HAP-1 (cell line): ENCODE measurements at regions not wholly inside any gene's neighbourhood (a gene's known extent, or its start where the extent isn't known, plus 50 kb on each side); places are given as distances from the start of the nearest gene placed in this dataset.
A peak's percentile ranks its signal among the peaks of the same experiment; 100 is the strongest.
"Not testable (repeated sequence)": the region's sequence is repeated elsewhere in the genome, so short reads cannot be mapped to it uniquely, and the experiment has no call there.

Experiments
- DNase-seq, 2 experiments: peaks; one replicate each; pipeline ENCODE4 v3.0.0-alpha.2; 2016 to 2020; ENCODE audit warnings: low spot score in 2 of 2
- H3K27me3 ChIP-seq: fragments of 250-450 bp; sonication (Bioruptor Pico); 2 replicates; pipeline ENCODE4 v1.5.1; 2020; ENCODE audit warnings: low read depth, mild to moderate bottlenecking, moderate library complexity
- H3K36me3 ChIP-seq: fragments of 250-450 bp; sonication (Bioruptor Pico); replicated peaks from 2 replicates; pipeline ENCODE4 v1.5.1; 2020; ENCODE audit warnings: mild to moderate bottlenecking
- H3K4me1 ChIP-seq: fragments of 250-450 bp; sonication (Bioruptor Pico); 2 replicates; pipeline ENCODE4 v1.5.1; 2020; ENCODE audit warnings: mild to moderate bottlenecking
- H3K4me3 ChIP-seq: fragments of 250-450 bp; sonication (Bioruptor Pico); 2 replicates; pipeline ENCODE4 v1.5.1; 2020; ENCODE audit warnings: mild to moderate bottlenecking, moderate library complexity
- H3K9me3 ChIP-seq: fragments of 250-450 bp; sonication (Bioruptor Pico); 2 replicates; pipeline ENCODE4 v1.5.1; 2020; ENCODE audit warnings: mild to moderate bottlenecking, moderate library complexity
- in situ Hi-C: fragments of 300-500 bp; cut with MboI; formaldehyde crosslinking; loops from 3 replicates; pipeline ENCODE4 v1.14.3; 2020; ENCODE audit warnings: low sequenced_read_pairs, inconsistent platforms, mixed read lengths

DNA sequence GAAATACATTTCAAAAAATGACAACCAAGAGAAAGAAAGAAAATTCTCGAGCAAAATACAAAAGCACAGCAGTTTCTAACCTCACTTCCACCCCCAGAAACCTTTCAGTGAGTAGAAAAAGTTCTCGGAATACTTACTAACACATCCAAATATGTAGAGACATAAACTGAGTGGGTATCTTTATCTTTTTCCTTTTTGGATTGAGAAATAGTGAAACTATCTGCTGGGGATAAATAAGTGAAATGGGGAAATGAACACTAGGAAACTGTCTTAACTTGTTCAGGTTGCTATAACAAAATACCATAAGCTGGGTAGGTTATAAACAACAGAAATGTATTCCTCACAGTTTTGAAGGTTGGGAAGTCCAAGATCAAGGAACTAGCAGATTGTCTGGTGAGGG is 72.0 kb downstream of the VCAM1 start:
- Histone ChIP-seq H3K36me3 (no peaks in the 10 kb centered on the region), H3K9me3 (no peaks in the 10 kb centered on the region), H3K4me1 (peaks cover 37% of the 10 kb centered on the region), H3K4me3 (no peak overlapping the region), H3K27me3 (no peaks in the 10 kb centered on the region)
- no peak for DNase-seq
- in situ Hi-C loops: no loop called here

DNA sequence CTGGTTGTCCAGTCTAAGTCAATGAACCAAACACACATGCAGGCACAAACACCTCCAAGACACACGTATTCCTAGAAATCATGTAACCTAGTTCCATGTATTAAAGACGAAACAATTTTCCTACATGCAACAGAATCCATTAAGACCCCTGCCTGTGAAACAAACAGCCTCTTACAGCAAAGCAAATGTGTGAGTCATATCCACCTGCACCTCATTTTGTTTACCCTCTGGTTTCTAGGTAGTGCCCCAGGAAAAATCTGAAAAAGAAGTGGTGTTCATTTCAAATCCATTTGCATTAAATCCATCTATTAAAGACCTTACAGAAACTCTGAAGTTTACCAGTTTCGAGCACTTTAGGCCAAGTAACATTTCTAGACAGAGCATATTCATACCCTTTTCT is 74.1 kb downstream of the VCAM1 start:
- in situ Hi-C loops: no loop called here
- no peaks in the 10 kb centered on the region for H3K36me3 ChIP-seq
- peaks cover 28% of the 10 kb centered on the region for H3K4me1 ChIP-seq
- no peak for DNase-seq
- H3K9me3 ChIP-seq: no peaks in the 10 kb centered on the region
- H3K27me3 ChIP-seq: no peaks in the 10 kb centered on the region
- H3K4me3 ChIP-seq: no peak overlapping the region

- no peaks in the 10 kb centered on the region for H3K9me3 ChIP-seq
- H3K4me3 ChIP-seq: no peak overlapping the region
- no peak for DNase-seq
- no peaks in the 10 kb centered on the region for H3K27me3 ChIP-seq
- H3K4me1 ChIP-seq: peaks cover 29% of the 10 kb centered on the region
- in situ Hi-C loops: no loop called here
- no peaks in the 10 kb centered on the region for H3K36me3 ChIP-seq
Observed at GRCh38 chr1:100794748-100795645, 75.5 kb downstream of the VCAM1 start.

GRCh38 chr1:100795646-100795985 is 76.1 kb downstream of the VCAM1 start:
- Histone ChIP-seq H3K4me3 (no peak overlapping the region), H3K27me3 (no peaks in the 10 kb centered on the region), H3K36me3 (no peaks in the 10 kb centered on the region), H3K4me1 (peaks cover 31% of the 10 kb centered on the region), H3K9me3 (no peaks in the 10 kb centered on the region)
- in situ Hi-C loops: no loop called here
- no peak for DNase-seq

- H3K4me1 ChIP-seq: peaks cover 31% of the 10 kb centered on the region
- in situ Hi-C loops: no loop called here
- H3K36me3 ChIP-seq: no peaks in the 10 kb centered on the region
- H3K9me3 ChIP-seq: peaks cover under 1% of the 10 kb centered on the region; the same call in 1 of the 2 replicates
- no peaks in the 10 kb centered on the region for H3K27me3 ChIP-seq
- no peak overlapping the region for H3K4me3 ChIP-seq
- DNase-seq: peak; percentile 54 to 72
Observed at GRCh38 chr1:100796046-100796445, 76.5 kb downstream of the VCAM1 start.

DNA sequence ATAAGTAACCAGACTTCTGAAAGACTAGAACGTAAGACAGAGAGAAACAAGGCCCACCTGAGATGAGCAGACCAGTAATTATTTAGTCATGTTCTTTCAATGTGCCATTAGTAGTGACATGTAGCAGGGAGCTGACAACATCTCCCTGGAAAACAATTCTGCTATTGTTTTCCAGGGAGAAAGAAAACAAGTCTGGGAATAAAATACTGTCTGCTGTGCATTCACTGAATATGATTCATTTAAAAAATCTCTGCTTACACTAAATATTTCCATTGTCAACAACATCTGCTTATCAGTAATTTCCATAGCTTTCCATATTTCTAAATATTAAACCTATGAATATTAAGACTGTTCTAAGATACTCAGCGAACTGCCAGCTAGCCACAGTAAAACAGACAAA is 80.0 kb downstream of the VCAM1 start:
- H3K4me3 ChIP-seq: no peak overlapping the region
- no peak for DNase-seq
- peaks cover 24% of the 10 kb centered on the region for H3K4me1 ChIP-seq
- H3K9me3 ChIP-seq: peaks cover 5% of the 10 kb centered on the region
- in situ Hi-C loops: no loop called here
- no peaks in the 10 kb centered on the region for H3K36me3 ChIP-seq
- no peaks in the 10 kb centered on the region for H3K27me3 ChIP-seq

DNA sequence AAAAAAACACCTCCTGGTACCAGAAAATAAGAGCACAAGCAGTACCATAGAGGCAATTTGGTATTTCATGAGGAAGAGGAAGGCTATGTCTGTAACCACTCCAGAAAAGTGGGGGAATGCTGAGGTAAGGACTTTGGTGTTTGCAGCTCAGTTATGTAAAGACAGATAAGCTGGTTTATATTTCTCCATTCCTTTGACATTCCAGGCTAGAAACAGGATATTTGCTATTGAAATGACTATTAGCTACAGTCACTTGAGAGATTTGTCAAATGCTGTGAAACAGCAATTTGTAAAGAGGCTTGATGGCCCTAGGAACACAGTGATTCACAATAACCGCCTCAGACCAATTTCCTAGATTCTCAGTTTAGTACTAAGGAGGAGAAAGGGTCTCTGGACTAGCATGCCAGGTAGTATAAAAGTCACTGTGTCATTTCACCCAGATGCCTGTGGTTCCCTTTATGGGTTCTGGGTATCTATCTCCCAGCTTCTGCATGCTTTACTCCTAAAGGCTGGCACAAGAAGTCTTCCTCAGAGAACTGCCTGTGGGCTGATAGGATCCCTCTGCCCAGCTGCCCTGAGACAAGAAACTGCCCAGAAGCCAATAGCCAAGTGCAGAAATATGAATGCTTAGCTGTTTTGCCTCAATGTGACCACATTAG is 80.5 kb downstream of the VCAM1 start:
- H3K36me3 ChIP-seq: no peaks in the 10 kb centered on the region
- peaks cover 5% of the 10 kb centered on the region for H3K9me3 ChIP-seq
- H3K27me3 ChIP-seq: no peaks in the 10 kb centered on the region
- H3K4me1 ChIP-seq: peaks cover 20% of the 10 kb centered on the region
- no peak overlapping the region for H3K4me3 ChIP-seq
- no peak for DNase-seq
- in situ Hi-C loops: no loop called here

DNA sequence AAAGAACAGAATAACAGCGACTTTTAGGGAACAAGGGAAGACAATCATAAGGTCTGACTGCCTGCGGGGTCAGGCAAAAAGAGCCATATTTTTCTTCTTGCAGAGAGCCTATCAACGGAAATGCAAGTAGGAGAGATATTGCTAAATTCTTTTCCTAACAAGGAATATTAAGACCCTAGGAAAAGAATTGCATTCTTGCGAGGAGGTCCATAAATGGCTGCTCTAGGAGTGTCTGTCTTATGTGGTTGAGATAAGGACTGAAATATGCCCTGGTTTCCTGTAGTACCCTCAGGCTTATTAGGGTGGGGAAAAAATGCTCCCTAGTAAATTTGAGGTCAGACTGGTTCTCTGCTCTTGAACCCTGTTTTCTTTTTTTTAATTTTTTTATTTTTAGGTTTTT is 81.7 kb downstream of the VCAM1 start:
- DNase-seq, H3K4me3 ChIP-seq, H3K4me1 ChIP-seq, in situ Hi-C loops, H3K27me3 ChIP-seq, H3K9me3 ChIP-seq, H3K36me3 ChIP-seq: not testable (repeated sequence)

DNA sequence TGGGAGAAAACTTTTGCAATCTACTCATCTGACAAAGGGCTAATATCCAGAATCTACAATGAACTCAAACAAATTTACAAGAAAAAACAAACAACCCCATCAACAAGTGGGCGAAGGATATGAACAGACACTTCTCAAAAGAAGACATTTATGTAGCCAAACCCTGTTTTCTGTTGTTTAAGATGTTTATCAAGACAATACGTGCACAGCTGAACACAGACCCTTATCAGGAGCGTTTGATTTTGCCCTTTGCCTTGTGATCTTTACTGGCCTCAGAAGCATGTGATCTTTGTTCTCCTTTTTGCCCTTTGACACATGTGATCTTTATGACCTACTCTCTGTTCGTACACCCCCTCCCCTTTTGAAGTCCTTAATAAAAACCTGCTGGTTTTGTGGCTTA is 83.7 kb downstream of the VCAM1 start:
- H3K27me3 ChIP-seq, H3K36me3 ChIP-seq, DNase-seq, H3K4me3 ChIP-seq, H3K9me3 ChIP-seq, H3K4me1 ChIP-seq, in situ Hi-C loops: not testable (repeated sequence)

DNA sequence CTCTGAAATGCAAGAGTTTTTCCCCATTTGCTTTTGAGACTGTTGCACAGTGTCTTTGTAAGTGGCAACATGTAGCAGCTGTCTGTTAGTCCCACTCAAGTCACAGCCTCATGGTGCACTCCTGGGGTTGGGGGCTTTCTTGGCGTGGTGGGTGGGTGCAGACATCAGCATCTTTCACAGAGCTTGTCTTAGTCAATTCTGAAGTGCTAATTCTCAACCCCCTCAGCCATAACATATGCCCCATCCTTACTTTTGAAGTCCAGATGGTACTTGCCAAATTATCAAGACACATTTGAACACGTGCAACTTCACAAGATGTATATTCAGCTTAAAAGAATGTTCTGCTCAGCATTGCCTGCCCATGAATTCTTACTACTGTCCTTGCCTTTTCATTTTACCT is 87.1 kb downstream of the VCAM1 start:
- in situ Hi-C loops: no loop called here

DNA sequence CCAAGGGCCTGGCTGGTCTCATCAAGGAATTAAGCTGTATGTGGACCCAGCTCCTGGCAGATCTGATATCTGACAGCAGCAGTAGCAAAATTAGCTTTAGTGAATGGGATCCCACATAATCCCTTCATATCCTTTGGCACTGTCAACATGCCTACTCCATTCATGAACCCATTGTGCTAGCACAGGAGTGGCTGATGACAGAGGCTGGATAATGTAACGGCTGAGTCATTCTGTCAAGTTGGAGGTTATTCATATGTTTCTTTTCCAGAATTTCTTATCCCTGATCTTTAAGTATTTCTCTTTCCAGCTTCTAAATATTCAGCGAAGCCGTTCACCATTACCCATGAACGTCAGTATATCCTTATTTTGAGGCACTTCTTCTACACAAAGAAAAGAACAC is 84.3 kb downstream of the EXTL2 start:
- peak; percentile 26 to 28 for DNase-seq
- H3K4me1 ChIP-seq: peaks cover 8% of the 10 kb centered on the region
- in situ Hi-C loops: no loop called here
- no peaks in the 10 kb centered on the region for H3K27me3 ChIP-seq
- H3K9me3 ChIP-seq: no peaks in the 10 kb centered on the region
- H3K36me3 ChIP-seq: no peaks in the 10 kb centered on the region
- H3K4me3 ChIP-seq: no peak overlapping the region

More for the DNA sequence above, 87.1 kb downstream of the VCAM1 start:
- Histone ChIP-seq H3K27me3 (no peaks in the 10 kb centered on the region), H3K36me3 (no peaks in the 10 kb centered on the region), H3K9me3 (peaks cover 3% of the 10 kb centered on the region; the same call in 1 of the 2 replicates), H3K4me1 (peaks cover 8% of the 10 kb centered on the region), H3K4me3 (no peak overlapping the region)
- DNase-seq: no peak

DNA sequence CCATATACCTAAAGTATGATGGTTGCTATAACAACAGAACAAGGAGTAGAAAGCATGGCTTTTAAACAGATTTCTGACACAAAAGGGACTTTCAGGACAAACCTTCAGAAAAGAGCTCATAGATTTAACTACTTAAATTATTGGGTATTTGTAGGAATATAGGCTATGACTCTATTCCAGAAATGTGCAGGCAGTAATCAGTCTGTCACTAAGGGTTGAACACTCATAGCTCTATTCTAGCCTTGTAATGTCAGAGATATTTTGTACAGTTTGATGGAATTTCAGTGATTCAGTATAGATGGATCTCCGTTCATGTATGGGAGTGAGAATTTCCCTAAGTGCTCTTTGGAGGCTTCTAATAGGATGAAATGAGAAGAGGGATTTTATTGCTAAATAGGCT is 82.8 kb downstream of the EXTL2 start:
- H3K36me3 ChIP-seq: no peaks in the 10 kb centered on the region
- H3K4me3 ChIP-seq: no peak overlapping the region
- no peaks in the 10 kb centered on the region for H3K9me3 ChIP-seq
- in situ Hi-C loops: no loop called here
- peaks cover 8% of the 10 kb centered on the region for H3K4me1 ChIP-seq
- DNase-seq: no peak
- no peaks in the 10 kb centered on the region for H3K27me3 ChIP-seq

DNA sequence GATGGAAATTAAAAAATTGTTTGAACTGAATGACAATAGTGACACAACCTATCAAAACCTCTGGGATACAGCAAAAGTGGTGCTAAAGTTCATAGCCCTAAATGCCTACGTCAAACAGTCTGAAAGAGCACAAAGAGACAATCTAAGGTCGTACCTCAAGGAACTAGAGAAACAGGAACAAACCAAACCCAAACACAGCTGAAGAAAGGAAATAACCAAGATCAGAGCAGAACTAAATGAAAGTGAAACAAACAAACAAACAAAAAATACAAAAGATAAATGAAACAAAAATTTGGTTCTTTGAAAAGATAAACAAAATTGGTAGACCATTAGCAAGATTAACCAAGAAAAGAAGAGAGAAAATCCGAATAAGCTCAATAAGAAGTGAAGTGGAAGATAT is 79.7 kb downstream of the EXTL2 start:
- H3K27me3 ChIP-seq, H3K9me3 ChIP-seq, in situ Hi-C loops, H3K36me3 ChIP-seq, DNase-seq, H3K4me3 ChIP-seq: not testable (repeated sequence)
- H3K4me1 ChIP-seq: peaks cover 10% of the 10 kb centered on the region

- no peaks in the 10 kb centered on the region for H3K36me3 ChIP-seq
- DNase-seq: no peak
- no peaks in the 10 kb centered on the region for H3K9me3 ChIP-seq
- peaks cover 6% of the 10 kb centered on the region for H3K4me1 ChIP-seq
- H3K4me3 ChIP-seq: no peak overlapping the region
- in situ Hi-C loops: no loop called here
- H3K27me3 ChIP-seq: no peaks in the 10 kb centered on the region
Observed at GRCh38 chr1:100816049-100816448, 78.6 kb downstream of the EXTL2 start.
